ENCODE measurements at regions not wholly inside any gene's neighbourhood (a gene's known extent, or its start where the extent isn't known, plus 50 kb on each side); places are given as distances from the start of the nearest gene placed in this dataset.

GRCh38 chr1:34330061-34330460 is 153.4 kb downstream of the C1orf94 start:
- Histone ChIP-seq H3K27ac (no peak overlapping the region), H3K4me1 (no peaks in the 10 kb centered on the region), H3K4me3 (no peak overlapping the region), H3K36me3 (ENCODE audit: insufficient read depth in 1 of 2, low read depth in 1 of 2) (no peaks in the 10 kb centered on the region), H3K9me3 (no peaks in the 10 kb centered on the region), H3K27me3 (ENCODE audit: insufficient read depth in 3 of 3, low read length in 2 of 3) (peaks cover 0 to 8% (median 8%) of the 10 kb centered on the region in 3 donors)
- DNase-seq (no peak), ATAC-seq (no peak)
- TF ChIP-seq CTCF (IDR thresholded peaks at IDR 0.05) = no peak
- 20 to 26% (median 26%) methylated on average over 3 of the region's 3 CpGs for WGBS, 3 donors
- intact Hi-C loops (cut with DNase I) = no loop called here

- TF ChIP-seq CTCF (IDR thresholded peaks at IDR 0.05) = no peak
Observed at GRCh38 chr1:34331020-34331926, 154.6 kb downstream of the C1orf94 start.

GRCh38 chr1:34332996-34333395 is 156.3 kb downstream of the C1orf94 start:
- intact Hi-C loops (cut with DNase I) = no loop called here
- Histone ChIP-seq H3K4me1 (no peaks in the 10 kb centered on the region), H3K9me3 (no peaks in the 10 kb centered on the region), H3K27me3 (ENCODE audit: insufficient read depth in 3 of 3, low read length in 2 of 3) (peaks cover 0 to 1% (median 0%) of the 10 kb centered on the region in 3 donors), H3K27ac (no peak overlapping the region), H3K4me3 (no peak overlapping the region), H3K36me3 (ENCODE audit: insufficient read depth in 1 of 2, low read depth in 1 of 2) (no peaks in the 10 kb centered on the region)
- TF ChIP-seq CTCF (IDR thresholded peaks at IDR 0.05) = no peak
- DNase-seq (no peak), ATAC-seq (no peak)
- WGBS, 3 donors = 39 to 43% (median 40%) methylated on average over 3 to 4 of the region's 4 CpGs

More at GRCh38 chr1:34331020-34331926, 154.6 kb downstream of the C1orf94 start:
- no peak for DNase-seq
- H3K36me3 ChIP-seq (ENCODE audit: insufficient read depth in 1 of 2, low read depth in 1 of 2) = no peaks in the 10 kb centered on the region
- no peaks in the 10 kb centered on the region for H3K4me1 ChIP-seq
- H3K27me3 ChIP-seq (ENCODE audit: insufficient read depth in 3 of 3, low read length in 2 of 3) = peaks cover 0 to 8% (median 4%) of the 10 kb centered on the region in 3 donors
- intact Hi-C loops (cut with DNase I) = no loop called here
- H3K4me3 ChIP-seq = no peak overlapping the region
- H3K9me3 ChIP-seq = no peaks in the 10 kb centered on the region
- no peak overlapping the region for H3K27ac ChIP-seq
- WGBS, 3 donors = 80 to 85% (median 83%) methylated on average over 9 of the region's 9 CpGs
- ATAC-seq = no peak

GRCh38 chr1:34338871-34339270 is 162.2 kb downstream of the C1orf94 start:
- no peaks in the 10 kb centered on the region for H3K36me3 ChIP-seq (ENCODE audit: insufficient read depth in 1 of 2, low read depth in 1 of 2)
- H3K4me3 ChIP-seq = no peak overlapping the region
- no peak overlapping the region for H3K27ac ChIP-seq
- no peak for TF ChIP-seq CTCF (IDR thresholded peaks at IDR 0.05)
- peaks cover 0 to 3% (median 2%) of the 10 kb centered on the region in 3 donors for H3K27me3 ChIP-seq (ENCODE audit: insufficient read depth in 3 of 3, low read length in 2 of 3)
- ATAC-seq (no peak), DNase-seq (no peak)
- intact Hi-C loops (cut with DNase I) = no loop called here
- H3K4me1 ChIP-seq = no peaks in the 10 kb centered on the region
- WGBS, 3 donors = 66 to 73% (median 69%) methylated on average over 1 of the region's 1 CpG
- no peaks in the 10 kb centered on the region for H3K9me3 ChIP-seq
